HepG2 (cell line): ENCODE measurements at regions not wholly inside any gene's neighbourhood (a gene's known extent, or its start where the extent isn't known, plus 50 kb on each side); places are given as distances from the start of the nearest gene placed in this dataset.

ENCODE experiments used
- ATAC-seq: fragments of 200-7000 bp; cut with Tn5 transposase; 3 replicates; pipeline ENCODE4 v1.9.1; 2020; ENCODE audit warnings: mild to moderate bottlenecking, moderate library complexity
- BruUV-seq: library from RNA; stranded (reverse); fragments of 400-500 nt; replicated peaks from 2 replicates; lab custom pipeline; 2021; lab: Mats Ljungman, UMichigan
- CTCF ChIA-PET: fragments of 300-600 bp; formaldehyde crosslinking; extraction: SDS; loops from one replicate; lab custom pipeline; 2021; ENCODE audit warnings: low total read pairs, inconsistent platforms, low intra/inter-chr PET ratio; lab: Yijun Ruan, JAX
- POLR2A ChIA-PET: fragments of 350-600 bp; sonication (Branson Sonifier 250); formaldehyde crosslinking; loops from one replicate; lab custom pipeline; 2020; ENCODE audit warnings: antibody characterized with exemption, inconsistent platforms; lab: Yijun Ruan, JAX
- DNase-seq: peaks from one replicate; pipeline ENCODE4 v3.0.0-alpha.2; 2015; ENCODE audit warnings: low spot score
- FAIRE-seq: peaks from 3 replicates; lab custom pipeline; 2011; peaks lifted over from hg19 to GRCh38; lab: Jason Lieb, UNC
- H2AFZ ChIP-seq: one replicate; pipeline ENCODE4 v1.6.1; 2011; ENCODE audit warnings: low read length, inconsistent platforms
- H3K27ac ChIP-seq: fragments of 300-600 bp; 3 replicates; pipeline ENCODE4 v1.8.0; 2011; ENCODE audit warnings: mixed run types, mild to moderate bottlenecking, mixed read lengths, low read length, inconsistent platforms; ENCODE audit not compliant: insufficient read depth; ENCODE audit errors: extremely low read length
- H3K27me3 ChIP-seq, 2 experiments: fragments of 200-600 bp in 1 of 2; 2 replicates in 1 of 2; 3 replicates in 1 of 2; pipeline versions ENCODE4 v1.6.0 to v1.8.0; 2011; ENCODE audit warnings: low read length in 2 of 2, mild to moderate bottlenecking in 2 of 2, moderate library complexity in 2 of 2, inconsistent platforms in 1 of 2; ENCODE audit not compliant: insufficient read depth in 2 of 2, control insufficient read depth in 1 of 2
- H3K36me3 ChIP-seq, 2 experiments: fragments of 200-600 bp in 1 of 2; replicated peaks in 1 of 2; 2 replicates in 1 of 2; 3 replicates in 1 of 2; pipeline versions ENCODE4 v1.5.1 to v1.8.0; 2011; ENCODE audit warnings: low read length in 2 of 2, inconsistent platforms in 1 of 2; ENCODE audit not compliant: insufficient read depth in 2 of 2, control insufficient read depth in 1 of 2
- H3K4me1 ChIP-seq: 2 replicates; pipeline ENCODE4 v1.5.1; 2012; ENCODE audit warnings: low read length, inconsistent platforms; ENCODE audit not compliant: insufficient read depth
- H3K4me2 ChIP-seq: 2 replicates; pipeline ENCODE4 v1.6.0; 2011; ENCODE audit warnings: low read depth, low read length, inconsistent platforms
- H3K4me3 ChIP-seq, 3 experiments: fragments of 200-600 bp in 1 of 3; sonication (generic), shearing (Covaris generic) in 1 of 3; replicated peaks in 1 of 3; 2 replicates each; pipeline ENCODE4 v1.5.1; 2011 to 2016; ENCODE audit warnings: low read length in 3 of 3, inconsistent platforms in 2 of 3, low read depth in 2 of 3, mild to moderate bottlenecking in 2 of 3, control low read depth in 1 of 3, mixed read lengths in 1 of 3; ENCODE audit not compliant: insufficient read depth in 1 of 3
- H3K79me2 ChIP-seq: one replicate; pipeline ENCODE4 v1.6.1; 2011; ENCODE audit warnings: low read length, inconsistent platforms; ENCODE audit not compliant: insufficient read depth
- H3K9ac ChIP-seq: 2 replicates; pipeline ENCODE4 v1.6.0; 2011; ENCODE audit warnings: mild to moderate bottlenecking, low read depth, low read length, inconsistent platforms; ENCODE audit not compliant: insufficient read depth
- H3K9me3 ChIP-seq: 2 replicates; pipeline ENCODE4 v1.5.1; 2012; ENCODE audit warnings: mild to moderate bottlenecking, low read length
- H4K20me1 ChIP-seq: 2 replicates; pipeline ENCODE4 v1.6.0; 2011; ENCODE audit warnings: inconsistent platforms, mild to moderate bottlenecking, low read length, moderate library complexity; ENCODE audit not compliant: insufficient read depth
- FOSL2 ChIP-seq: sonication (generic); formaldehyde crosslinking; IDR thresholded peaks from 2 replicates; pipeline ENCODE4 v1.4.0; 2020; ENCODE audit warnings: missing genetic modification reagents
- KAT7 ChIP-seq: IDR thresholded peaks from 2 replicates; pipeline ENCODE4 v1.6.1; 2018; ENCODE audit warnings: borderline replicate concordance, missing compliant biosample characterization
- KLF13 ChIP-seq: sonication (generic); formaldehyde crosslinking; IDR thresholded peaks from 2 replicates; pipeline ENCODE4 v1.4.0; 2020; ENCODE audit warnings: mild to moderate bottlenecking, missing genetic modification reagents
- MBNL3 ChIP-seq: fragments of 250-450 bp; sonication (Bioruptor Pico); conservative IDR thresholded peaks from 2 replicates; pipeline ENCODE4 v1.8.0; 2022; ENCODE audit warnings: mild to moderate bottlenecking, inconsistent platforms
- ZNF407 ChIP-seq: sonication (generic); formaldehyde crosslinking; IDR thresholded peaks from one replicate; pipeline ENCODE4 v1.5.1; 2020; ENCODE audit warnings: mild to moderate bottlenecking, missing genetic modification reagents; ENCODE audit errors: not compliant biosample characterization
- ZNF674 ChIP-seq: sonication (generic); formaldehyde crosslinking; IDR thresholded peaks from 2 replicates; pipeline ENCODE4 v1.5.0; 2020; ENCODE audit warnings: low read depth, mild to moderate bottlenecking, missing genetic modification reagents
- ZSCAN20 ChIP-seq: sonication (generic); formaldehyde crosslinking; IDR thresholded peaks from 2 replicates; pipeline ENCODE4 v1.4.0; 2020; ENCODE audit warnings: missing genetic modification reagents, mild to moderate bottlenecking, borderline replicate concordance
- WGBS: methylation state at CpG from one replicate; pipeline ENCODE4 v1.1.6; 2017; ENCODE audit warnings: low lambda C conversion rate; 5-methylcytosine and 5-hydroxymethylcytosine counted together
- in situ Hi-C: cut with HindIII; loops from 2 replicates; pipeline ENCODE4 v1.10.0; 2017; ENCODE audit warnings: low pct_unique_long_range_greater_than_20kb; ENCODE audit not compliant: extremely low pct_ligation_motif_present
- intact Hi-C: fragments of 100-400 bp; cut with micrococcal nuclease; formaldehyde crosslinking; loops from one replicate; pipeline ENCODE4 v1.10.0; 2022; ENCODE audit not compliant: unreplicated experiment
- TF ChIP-seq, protein P1 (sequence below): sonication (generic); formaldehyde crosslinking; IDR thresholded peaks from 2 replicates; pipeline ENCODE4 v1.5.1; 2020; ENCODE audit warnings: mild to moderate bottlenecking, missing genetic modification reagents, borderline replicate concordance
- TF ChIP-seq, protein P2 (sequence below): sonication (generic); formaldehyde crosslinking; IDR thresholded peaks from 2 replicates; pipeline ENCODE4 v1.5.1; 2020; ENCODE audit warnings: missing genetic modification reagents, mild to moderate bottlenecking, borderline replicate concordance

- TF ChIP-seq ZNF407 (CRISPR knock-in tag) (no peak), MBNL3 (CRISPR knock-in tag) (no peak), FOSL2 (CRISPR knock-in tag) (no peak)
Measured at GRCh38 chr14:27392153-27392552, 794.3 kb upstream of the NOVA1 start (continued).

- H3K27me3 ChIP-seq = no peaks in the 10 kb centered on the region
- no peak overlapping the region for H3K4me2 ChIP-seq
- POLR2A ChIA-PET = no interaction called here
- no peak overlapping the region for H2AFZ ChIP-seq
- intact Hi-C loops (no loop called here), in situ Hi-C loops (loop anchor here (10.0 kb wide), 1 partner anchor 55 kb away; no protein-coding TSS in a partner anchor)
- H3K27ac ChIP-seq = no peak overlapping the region
- TF ChIP-seq, protein P1, sequence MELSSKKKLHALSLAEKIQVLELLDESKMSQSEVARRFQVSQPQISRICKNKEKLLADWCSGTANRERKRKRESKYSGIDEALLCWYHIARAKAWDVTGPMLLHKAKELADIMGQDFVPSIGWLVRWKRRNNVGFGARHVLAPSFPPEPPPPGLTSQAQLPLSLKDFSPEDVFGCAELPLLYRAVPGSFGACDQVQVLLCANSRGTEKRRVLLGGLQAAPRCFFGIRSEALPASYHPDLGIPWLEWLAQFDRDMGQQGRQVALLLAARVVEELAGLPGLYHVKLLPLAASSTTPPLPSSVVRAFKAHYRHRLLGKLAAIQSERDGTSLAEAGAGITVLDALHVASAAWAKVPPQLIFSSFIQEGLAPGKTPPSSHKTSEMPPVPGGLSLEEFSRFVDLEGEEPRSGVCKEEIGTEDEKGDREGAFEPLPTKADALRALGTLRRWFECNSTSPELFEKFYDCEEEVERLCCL (CRISPR knock-in tag) = no peak
- no peak for TF ChIP-seq KAT7 (CRISPR knock-in tag)
- TF ChIP-seq KLF13 (CRISPR knock-in tag) = no peak
- TF ChIP-seq, protein P2, sequence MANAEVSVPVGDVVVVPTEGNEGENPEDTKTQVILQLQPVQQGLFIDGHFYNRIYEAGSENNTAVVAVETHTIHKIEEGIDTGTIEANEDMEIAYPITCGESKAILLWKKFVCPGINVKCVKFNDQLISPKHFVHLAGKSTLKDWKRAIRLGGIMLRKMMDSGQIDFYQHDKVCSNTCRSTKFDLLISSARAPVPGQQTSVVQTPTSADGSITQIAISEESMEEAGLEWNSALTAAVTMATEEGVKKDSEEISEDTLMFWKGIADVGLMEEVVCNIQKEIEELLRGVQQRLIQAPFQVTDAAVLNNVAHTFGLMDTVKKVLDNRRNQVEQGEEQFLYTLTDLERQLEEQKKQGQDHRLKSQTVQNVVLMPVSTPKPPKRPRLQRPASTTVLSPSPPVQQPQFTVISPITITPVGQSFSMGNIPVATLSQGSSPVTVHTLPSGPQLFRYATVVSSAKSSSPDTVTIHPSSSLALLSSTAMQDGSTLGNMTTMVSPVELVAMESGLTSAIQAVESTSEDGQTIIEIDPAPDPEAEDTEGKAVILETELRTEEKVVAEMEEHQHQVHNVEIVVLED (CRISPR knock-in tag) = no peak
- no peak for TF ChIP-seq ZSCAN20 (CRISPR knock-in tag)
- TF ChIP-seq ZNF674 (CRISPR knock-in tag) = no peak
- WGBS = 3% methylated on average over 2 of the region's 2 CpGs
- no TSS peak for BruUV-seq
- no peaks in the 10 kb centered on the region for H4K20me1 ChIP-seq
- ATAC-seq (no peak), DNase-seq (no peak), FAIRE-seq (no peak)
- peaks cover 92% of the 10 kb centered on the region for H3K9me3 ChIP-seq
- H3K4me3 ChIP-seq = no peak overlapping the region
- no peak overlapping the region for H3K9ac ChIP-seq
- no peaks in the 10 kb centered on the region for H3K79me2 ChIP-seq
- CTCF ChIA-PET = no interaction called here
- H3K36me3 ChIP-seq = no peaks in the 10 kb centered on the region
- H3K4me1 ChIP-seq = no peaks in the 10 kb centered on the region
Measured at GRCh38 chr14:27409944-27410343, 812.1 kb upstream of the NOVA1 start.
